Tibial nerve (tissue), 4 donors: ENCODE measurements at regions not wholly inside any gene's neighbourhood (a gene's known extent, or its start where the extent isn't known, plus 50 kb on each side); places are given as distances from the start of the nearest gene placed in this dataset.

ENCODE experiments used
- DNase-seq, 2 donors: peaks; one replicate each; pipeline ENCODE4 v3.0.0-alpha.2; 2019; ENCODE audit warnings: low spot score in 2 of 2
- H3K27ac ChIP-seq, 4 donors: fragments of 200-600 bp; sonication (generic) in 3 of 4; one replicate each; pipeline ENCODE4 v1.5.1; 2017 to 2019; ENCODE audit warnings: mild to moderate bottlenecking in 1 of 4
- H3K27me3 ChIP-seq, 2 donors: fragments of 200-600 bp; sonication (generic) in 1 of 2; one replicate each; pipeline versions ENCODE4 v1.5.1 to v1.6.0; 2017 to 2019
- H3K36me3 ChIP-seq, 3 donors: fragments of 200-600 bp; sonication (generic); one replicate each; pipeline ENCODE4 v1.5.1; 2018 to 2019
- H3K4me1 ChIP-seq, 4 donors: fragments of 200-600 bp; sonication (generic) in 3 of 4; one replicate each; pipeline ENCODE4 v1.5.1; 2017 to 2019
- H3K4me3 ChIP-seq, 4 donors: fragments of 200-600 bp; sonication (generic) in 3 of 4; one replicate each; pipeline ENCODE4 v1.5.1; 2017 to 2019; ENCODE audit warnings: mild to moderate bottlenecking in 1 of 4, moderate library complexity in 1 of 4
- H3K9me3 ChIP-seq, 4 donors: fragments of 200-600 bp; sonication (generic) in 3 of 4; one replicate each; pipeline ENCODE4 v1.5.1; 2017 to 2019
- EP300 ChIP-seq, 2 donors: sonication (generic); formaldehyde crosslinking; IDR thresholded peaks; one replicate each; pipeline ENCODE4 v1.6.1; 2017; ENCODE audit warnings: antibody characterized with exemption in 2 of 2, mild to moderate bottlenecking in 1 of 2
- POLR2A ChIP-seq, 2 donors: fragments of 450-650 bp; IDR thresholded peaks; one replicate each; pipeline ENCODE4 v1.6.1; 2017; ENCODE audit warnings: antibody characterized with exemption in 2 of 2, mild to moderate bottlenecking in 2 of 2, moderate library complexity in 2 of 2
- WGBS, 2 donors: methylation state at CpG; one replicate each; pipeline ENCODE4 v1.1.5; 2018; 5-methylcytosine and 5-hydroxymethylcytosine counted together
- TF ChIP-seq, protein P1 (sequence below), 5 experiments: fragments of 200-600 bp in 3 of 5; fragments of 450-650 bp in 2 of 5; sonication (generic) in 3 of 5; IDR thresholded peaks; one replicate each; pipeline ENCODE4 v1.5.1; 2016 to 2019; ENCODE audit warnings: antibody characterized with exemption in 5 of 5, mild to moderate bottlenecking in 3 of 5, moderate library complexity in 2 of 5

DNA sequence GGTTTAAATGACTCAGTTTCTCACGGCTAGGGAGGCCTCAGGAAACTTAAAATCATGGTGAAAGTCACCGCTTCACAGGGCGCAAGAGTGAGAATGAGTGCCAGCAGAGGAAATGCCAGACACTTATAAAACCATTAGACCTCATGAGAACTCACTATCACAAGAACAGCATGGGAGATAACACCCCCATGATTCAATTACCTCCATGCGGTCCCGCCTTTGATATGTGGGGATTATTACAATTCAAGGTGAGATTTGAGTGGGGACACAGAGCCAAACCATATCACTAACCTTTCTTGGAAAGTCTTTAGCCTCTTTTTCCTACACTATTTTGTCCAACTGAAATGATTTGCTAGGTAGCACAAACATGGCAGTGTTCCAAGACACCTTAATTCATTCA lies 533.9 kb upstream of the NUDT12 start:
- 88 to 89% methylated on average over 5 of the region's 5 CpGs for WGBS, 2 donors
- no peak overlapping the region for H3K27ac ChIP-seq

DNA sequence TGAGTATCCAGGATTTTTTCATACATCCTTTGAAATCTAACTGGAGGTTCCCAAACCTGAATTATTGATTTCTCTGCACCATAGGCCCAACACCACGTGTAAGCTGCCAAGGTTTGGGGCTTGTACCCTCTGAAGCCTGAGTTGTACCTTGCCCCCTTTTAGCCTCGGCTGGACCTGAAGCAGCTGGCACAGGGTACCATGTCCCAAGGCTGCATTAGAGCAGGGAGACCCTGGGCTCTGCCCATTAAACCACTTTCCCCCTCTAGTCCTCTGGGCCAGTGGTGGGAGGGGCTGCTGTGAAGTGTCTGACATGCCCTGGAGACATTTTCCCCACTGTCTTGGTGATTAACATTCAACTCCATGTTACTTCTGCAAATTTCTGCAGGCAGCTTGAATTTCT lies 532.9 kb upstream of the NUDT12 start:
- H3K4me1 ChIP-seq: no peaks in the 10 kb centered on the region

More for the DNA sequence above, 533.9 kb upstream of the NUDT12 start:
- H3K4me1 ChIP-seq: no peaks in the 10 kb centered on the region
- H3K4me3 ChIP-seq: no peak overlapping the region
- H3K27me3 ChIP-seq: no peaks in the 10 kb centered on the region
- TF ChIP-seq, protein P1, sequence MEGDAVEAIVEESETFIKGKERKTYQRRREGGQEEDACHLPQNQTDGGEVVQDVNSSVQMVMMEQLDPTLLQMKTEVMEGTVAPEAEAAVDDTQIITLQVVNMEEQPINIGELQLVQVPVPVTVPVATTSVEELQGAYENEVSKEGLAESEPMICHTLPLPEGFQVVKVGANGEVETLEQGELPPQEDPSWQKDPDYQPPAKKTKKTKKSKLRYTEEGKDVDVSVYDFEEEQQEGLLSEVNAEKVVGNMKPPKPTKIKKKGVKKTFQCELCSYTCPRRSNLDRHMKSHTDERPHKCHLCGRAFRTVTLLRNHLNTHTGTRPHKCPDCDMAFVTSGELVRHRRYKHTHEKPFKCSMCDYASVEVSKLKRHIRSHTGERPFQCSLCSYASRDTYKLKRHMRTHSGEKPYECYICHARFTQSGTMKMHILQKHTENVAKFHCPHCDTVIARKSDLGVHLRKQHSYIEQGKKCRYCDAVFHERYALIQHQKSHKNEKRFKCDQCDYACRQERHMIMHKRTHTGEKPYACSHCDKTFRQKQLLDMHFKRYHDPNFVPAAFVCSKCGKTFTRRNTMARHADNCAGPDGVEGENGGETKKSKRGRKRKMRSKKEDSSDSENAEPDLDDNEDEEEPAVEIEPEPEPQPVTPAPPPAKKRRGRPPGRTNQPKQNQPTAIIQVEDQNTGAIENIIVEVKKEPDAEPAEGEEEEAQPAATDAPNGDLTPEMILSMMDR (IDR thresholded peaks at IDR 0.05): no peak
- no peak for TF ChIP-seq POLR2A (IDR thresholded peaks at IDR 0.05)
- TF ChIP-seq EP300 (IDR thresholded peaks at IDR 0.05): no peak
- no peaks in the 10 kb centered on the region for H3K36me3 ChIP-seq
- DNase-seq: no peak
- no peaks in the 10 kb centered on the region for H3K9me3 ChIP-seq

GRCh38 chr5:104088876-104089778 lies 526.5 kb upstream of the NUDT12 start:
- no peak for DNase-seq
- Histone ChIP-seq H3K4me3 (no peak overlapping the region), H3K4me1 (no peaks in the 10 kb centered on the region), H3K9me3 (no peaks in the 10 kb centered on the region), H3K36me3 (no peaks in the 10 kb centered on the region), H3K27me3 (no peaks in the 10 kb centered on the region), H3K27ac (no peak overlapping the region)
- WGBS, 2 donors: 81 to 86% methylated on average over 10 of the region's 10 CpGs
- TF ChIP-seq EP300 (IDR thresholded peaks at IDR 0.05) (no peak), POLR2A (IDR thresholded peaks at IDR 0.05) (no peak)
- TF ChIP-seq, protein P1 (IDR thresholded peaks at IDR 0.05): no peak

More for the DNA sequence above, 532.9 kb upstream of the NUDT12 start:
- Histone ChIP-seq H3K9me3 (no peaks in the 10 kb centered on the region), H3K27me3 (no peaks in the 10 kb centered on the region), H3K36me3 (no peaks in the 10 kb centered on the region), H3K27ac (no peak overlapping the region), H3K4me3 (no peak overlapping the region)
- DNase-seq: no peak
- no peak for TF ChIP-seq POLR2A (IDR thresholded peaks at IDR 0.05)
- TF ChIP-seq, protein P1 (IDR thresholded peaks at IDR 0.05): no peak
- no peak for TF ChIP-seq EP300 (IDR thresholded peaks at IDR 0.05)
- 73 to 77% methylated on average over 2 of the region's 2 CpGs for WGBS, 2 donors

GRCh38 chr5:104084896-104085295 lies 522.3 kb upstream of the NUDT12 start:
- TF ChIP-seq EP300 (IDR thresholded peaks at IDR 0.05) (no peak), POLR2A (IDR thresholded peaks at IDR 0.05) (no peak)
- TF ChIP-seq, protein P1 (IDR thresholded peaks at IDR 0.05): no peak
- Histone ChIP-seq H3K4me3 (no peak overlapping the region), H3K36me3 (no peaks in the 10 kb centered on the region), H3K27ac (no peak overlapping the region), H3K9me3 (no peaks in the 10 kb centered on the region), H3K27me3 (no peaks in the 10 kb centered on the region), H3K4me1 (no peaks in the 10 kb centered on the region)
- DNase-seq: no peak
- 90 to 91% methylated on average over 2 of the region's 2 CpGs for WGBS, 2 donors

- Histone ChIP-seq H3K27ac (no peak overlapping the region), H3K36me3 (no peaks in the 10 kb centered on the region), H3K9me3 (no peaks in the 10 kb centered on the region), H3K4me1 (no peaks in the 10 kb centered on the region), H3K4me3 (no peak overlapping the region), H3K27me3 (no peaks in the 10 kb centered on the region)
- DNase-seq: no peak
- TF ChIP-seq EP300 (IDR thresholded peaks at IDR 0.05) (no peak), POLR2A (IDR thresholded peaks at IDR 0.05) (no peak)
- TF ChIP-seq, protein P1 (IDR thresholded peaks at IDR 0.05): no peak
- 81 to 88% methylated on average over 2 of the region's 2 CpGs for WGBS, 2 donors
Observed at GRCh38 chr5:104082754-104083153, 520.2 kb upstream of the NUDT12 start.
